ENCODE measurements at regions not wholly inside any gene's neighbourhood (a gene's known extent, or its start where the extent isn't known, plus 50 kb on each side); places are given as distances from the start of the nearest gene placed in this dataset.

- TF ChIP-seq, protein P1, sequence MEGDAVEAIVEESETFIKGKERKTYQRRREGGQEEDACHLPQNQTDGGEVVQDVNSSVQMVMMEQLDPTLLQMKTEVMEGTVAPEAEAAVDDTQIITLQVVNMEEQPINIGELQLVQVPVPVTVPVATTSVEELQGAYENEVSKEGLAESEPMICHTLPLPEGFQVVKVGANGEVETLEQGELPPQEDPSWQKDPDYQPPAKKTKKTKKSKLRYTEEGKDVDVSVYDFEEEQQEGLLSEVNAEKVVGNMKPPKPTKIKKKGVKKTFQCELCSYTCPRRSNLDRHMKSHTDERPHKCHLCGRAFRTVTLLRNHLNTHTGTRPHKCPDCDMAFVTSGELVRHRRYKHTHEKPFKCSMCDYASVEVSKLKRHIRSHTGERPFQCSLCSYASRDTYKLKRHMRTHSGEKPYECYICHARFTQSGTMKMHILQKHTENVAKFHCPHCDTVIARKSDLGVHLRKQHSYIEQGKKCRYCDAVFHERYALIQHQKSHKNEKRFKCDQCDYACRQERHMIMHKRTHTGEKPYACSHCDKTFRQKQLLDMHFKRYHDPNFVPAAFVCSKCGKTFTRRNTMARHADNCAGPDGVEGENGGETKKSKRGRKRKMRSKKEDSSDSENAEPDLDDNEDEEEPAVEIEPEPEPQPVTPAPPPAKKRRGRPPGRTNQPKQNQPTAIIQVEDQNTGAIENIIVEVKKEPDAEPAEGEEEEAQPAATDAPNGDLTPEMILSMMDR (conservative IDR thresholded peaks at IDR 0.05) = no peak
- TF ChIP-seq EZH2 (IDR thresholded peaks at IDR 0.05; ENCODE audit: low read depth) = no peak
These were observed 225.0 kb upstream of the SALL1 start for GRCh38 chr16:51376080-51376479.
